VCaP (cell line): ENCODE measurements at regions not wholly inside any gene's neighbourhood (a gene's known extent, or its start where the extent isn't known, plus 50 kb on each side); places are given as distances from the start of the nearest gene placed in this dataset.

ENCODE experiments used
- H3K27ac ChIP-seq: fragments of 450-650 bp; 2 replicates; pipeline ENCODE4 v1.5.1; 2017
- TF ChIP-seq, protein P1 (sequence below): fragments of 450-650 bp; conservative IDR thresholded peaks from 2 replicates; pipeline ENCODE4 v1.5.1; 2017; ENCODE audit warnings: mild to moderate bottlenecking, moderate library complexity

DNA sequence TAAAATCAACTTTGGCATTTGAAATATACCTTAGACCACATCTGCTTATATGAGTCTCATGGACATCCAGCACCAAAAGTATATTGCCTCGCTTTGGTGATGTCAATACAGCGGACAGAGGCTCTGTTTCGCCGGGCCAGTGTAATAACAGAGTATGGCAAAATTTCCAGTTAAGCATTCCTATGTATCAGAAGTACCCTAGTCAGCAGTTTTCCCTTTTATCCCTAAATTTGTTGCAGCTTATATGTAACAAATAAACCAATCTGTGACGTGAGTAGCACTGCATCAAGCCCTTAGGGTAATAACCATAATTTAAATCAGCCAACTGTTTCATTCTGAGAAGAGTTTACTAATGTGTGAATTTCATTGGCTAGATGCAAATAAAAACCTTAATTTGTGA is 585.5 kb upstream of the ADGRB3 start:
- TF ChIP-seq, protein P1, sequence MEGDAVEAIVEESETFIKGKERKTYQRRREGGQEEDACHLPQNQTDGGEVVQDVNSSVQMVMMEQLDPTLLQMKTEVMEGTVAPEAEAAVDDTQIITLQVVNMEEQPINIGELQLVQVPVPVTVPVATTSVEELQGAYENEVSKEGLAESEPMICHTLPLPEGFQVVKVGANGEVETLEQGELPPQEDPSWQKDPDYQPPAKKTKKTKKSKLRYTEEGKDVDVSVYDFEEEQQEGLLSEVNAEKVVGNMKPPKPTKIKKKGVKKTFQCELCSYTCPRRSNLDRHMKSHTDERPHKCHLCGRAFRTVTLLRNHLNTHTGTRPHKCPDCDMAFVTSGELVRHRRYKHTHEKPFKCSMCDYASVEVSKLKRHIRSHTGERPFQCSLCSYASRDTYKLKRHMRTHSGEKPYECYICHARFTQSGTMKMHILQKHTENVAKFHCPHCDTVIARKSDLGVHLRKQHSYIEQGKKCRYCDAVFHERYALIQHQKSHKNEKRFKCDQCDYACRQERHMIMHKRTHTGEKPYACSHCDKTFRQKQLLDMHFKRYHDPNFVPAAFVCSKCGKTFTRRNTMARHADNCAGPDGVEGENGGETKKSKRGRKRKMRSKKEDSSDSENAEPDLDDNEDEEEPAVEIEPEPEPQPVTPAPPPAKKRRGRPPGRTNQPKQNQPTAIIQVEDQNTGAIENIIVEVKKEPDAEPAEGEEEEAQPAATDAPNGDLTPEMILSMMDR: no peak
- H3K27ac ChIP-seq: no peak overlapping the region

DNA sequence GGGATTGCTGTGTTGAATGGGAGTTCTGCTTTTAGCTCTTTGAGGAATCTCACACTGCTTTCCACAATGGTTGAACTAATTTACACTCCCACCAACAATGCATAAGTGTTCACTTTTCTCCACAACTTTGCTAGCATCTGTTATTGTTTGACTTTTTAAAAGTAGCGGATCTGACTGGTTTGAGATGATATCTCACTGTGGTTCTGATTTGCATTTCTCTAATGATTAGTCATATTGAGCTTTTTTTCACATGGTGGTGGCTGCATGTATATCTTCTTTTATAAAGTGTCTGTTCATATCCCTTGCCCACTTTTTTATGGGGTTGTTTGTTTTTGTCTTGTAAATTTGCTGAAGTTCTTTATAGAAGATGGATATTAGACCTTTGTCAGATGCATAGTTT is 588.3 kb upstream of the ADGRB3 start:
- TF ChIP-seq, protein P1: no peak
- H3K27ac ChIP-seq: no peak overlapping the region

DNA sequence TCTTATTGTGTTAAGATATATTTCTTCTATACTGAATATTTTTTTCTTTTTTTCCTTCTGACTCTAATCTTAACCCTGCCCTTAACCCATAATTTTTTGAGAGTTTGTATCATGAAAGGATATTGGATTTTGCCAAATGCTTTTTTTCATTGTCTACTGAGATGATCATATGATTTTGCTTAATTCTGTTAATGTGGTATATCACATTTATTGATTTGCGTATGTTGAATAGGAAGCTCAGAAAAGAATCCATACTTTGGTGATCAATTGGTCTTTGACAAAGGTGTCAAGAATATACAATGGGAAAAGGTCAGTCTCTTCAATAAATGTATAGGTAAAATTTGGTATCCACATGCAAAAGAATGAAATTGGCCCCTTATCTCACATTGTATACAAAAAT is 588.8 kb upstream of the ADGRB3 start:
- TF ChIP-seq, protein P1: no peak
- H3K27ac ChIP-seq: no peak overlapping the region

DNA sequence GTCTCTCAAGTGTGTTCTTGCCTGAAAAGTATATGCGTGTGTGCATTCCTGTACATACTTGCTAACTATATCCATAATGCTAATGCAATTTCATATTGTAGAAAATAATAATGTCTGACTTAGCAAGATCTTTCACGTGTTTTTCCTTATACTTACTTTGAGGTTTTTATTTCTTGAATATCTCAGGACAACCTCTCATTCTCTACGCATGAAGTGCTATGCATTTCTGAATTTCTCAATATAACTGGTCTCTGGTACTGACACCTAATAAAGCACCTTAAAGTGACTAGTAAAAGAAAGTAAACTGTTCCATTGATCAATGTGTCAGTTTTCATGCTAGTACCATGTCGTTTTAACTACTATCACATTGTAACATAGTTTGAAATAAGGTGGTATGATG is 589.9 kb upstream of the ADGRB3 start:
- H3K27ac ChIP-seq: no peak overlapping the region
- TF ChIP-seq, protein P1: no peak

DNA sequence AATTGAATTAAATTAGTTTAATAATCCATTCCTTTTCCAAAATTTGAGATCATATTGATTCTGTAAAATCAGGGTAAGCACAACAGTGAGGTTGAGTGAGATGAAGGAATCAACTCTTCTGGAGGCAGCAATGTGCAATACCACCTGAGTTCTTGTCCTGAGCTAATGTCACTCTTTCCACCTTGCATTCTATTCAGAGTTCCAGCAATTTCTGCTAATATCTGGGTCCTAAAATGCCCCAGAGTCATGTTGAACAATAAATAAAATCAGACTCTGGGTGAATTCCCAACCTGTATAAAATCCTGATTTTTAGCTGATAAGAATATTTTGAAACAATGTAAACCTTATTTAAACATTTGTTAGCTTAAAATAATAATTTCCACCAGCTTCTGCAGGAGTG is 590.8 kb upstream of the ADGRB3 start:
- TF ChIP-seq, protein P1: no peak
- H3K27ac ChIP-seq: no peak overlapping the region

DNA sequence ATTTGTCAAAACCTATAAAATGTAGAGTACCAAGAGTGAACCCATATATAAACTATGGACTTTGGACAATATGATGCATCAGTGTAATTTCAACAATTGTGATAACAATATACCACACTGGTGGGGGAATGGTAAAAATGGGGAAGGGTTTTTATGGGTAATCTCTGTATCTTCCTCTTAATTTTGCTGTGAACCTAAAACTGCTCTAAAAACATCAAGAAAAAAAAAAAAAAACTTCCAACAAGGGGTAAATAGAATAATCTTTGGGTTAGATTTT is 592.0 kb upstream of the ADGRB3 start:
- H3K27ac ChIP-seq: no peak overlapping the region
- TF ChIP-seq, protein P1: no peak

DNA sequence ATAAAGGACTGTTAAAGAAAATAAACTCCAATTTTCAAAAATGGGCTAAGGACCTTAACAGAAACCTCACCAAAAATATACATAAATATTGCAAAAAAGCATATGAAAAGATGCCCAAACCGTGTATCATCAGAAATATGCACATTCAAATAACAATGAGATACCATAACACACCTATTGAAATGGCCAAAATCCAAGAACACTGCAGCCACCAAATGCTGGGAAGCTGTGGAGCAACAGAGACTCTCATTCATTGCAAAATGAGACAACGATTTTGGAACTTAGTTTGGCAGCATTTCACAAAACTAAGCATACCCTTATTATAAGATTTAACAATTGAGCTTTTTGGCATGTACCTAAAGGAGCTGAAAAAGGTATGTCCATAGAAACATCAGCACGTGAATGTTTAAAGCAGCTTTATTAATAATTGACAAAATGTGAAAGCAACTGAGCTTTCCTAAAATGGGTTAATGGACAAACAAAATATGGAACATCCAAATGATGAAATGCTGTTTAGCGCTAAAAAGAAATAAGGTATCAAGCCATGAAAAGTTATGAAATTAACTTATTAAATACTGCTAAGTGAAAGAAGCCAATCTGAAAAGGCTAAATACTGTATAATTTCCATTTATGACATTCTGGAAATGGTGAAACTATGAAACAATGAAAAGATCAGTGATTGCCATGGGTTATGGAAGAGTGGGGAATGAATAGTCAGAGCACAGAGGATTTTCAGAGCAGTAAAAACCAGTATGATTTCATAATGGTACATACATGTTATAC is 592.6 kb upstream of the ADGRB3 start:
- TF ChIP-seq, protein P1: no peak
- no peak overlapping the region for H3K27ac ChIP-seq
